Stomach (tissue), 8 donors: ENCODE measurements at regions not wholly inside any gene's neighbourhood (a gene's known extent, or its start where the extent isn't known, plus 50 kb on each side); places are given as distances from the start of the nearest gene placed in this dataset.

Source experiments
- DNase-seq, 2 donors: peaks; one replicate each; pipeline versions ENCODE4 v3.0.0 to v3.0.0-alpha.2; 2013 to 2019
- H3K27ac ChIP-seq, 5 donors: fragments of 200-600 bp in 4 of 5; sonication (generic) in 4 of 5; one replicate each; pipeline ENCODE4 v1.5.1; 2013 to 2019; ENCODE audit warnings: mild to moderate bottlenecking in 1 of 5, moderate library complexity in 1 of 5
- H3K27me3 ChIP-seq, 3 donors: fragments of 200-600 bp; sonication (generic); one replicate each; pipeline ENCODE4 v1.5.1; 2017 to 2019; ENCODE audit warnings: mixed run types in 1 of 3
- H3K36me3 ChIP-seq, 4 donors: fragments of 200-600 bp; sonication (generic); 1 replicate in 3 of 4; 2 replicates in 1 of 4; pipeline ENCODE4 v1.5.1; 2016 to 2019
- H3K4me1 ChIP-seq, 4 donors: fragments of 200-600 bp; sonication (generic); one replicate each; pipeline ENCODE4 v1.5.1; 2016 to 2019
- H3K4me3 ChIP-seq, 4 donors: fragments of 200-600 bp; sonication (generic) in 3 of 4; one replicate each; pipeline ENCODE4 v1.5.1; 2016 to 2019; ENCODE audit warnings: mild to moderate bottlenecking in 1 of 4
- H3K9me3 ChIP-seq, 4 donors: fragments of 200-600 bp; sonication (generic); one replicate each; pipeline ENCODE4 v1.5.1; 2016 to 2019
- EP300 ChIP-seq: sonication (generic); formaldehyde crosslinking; IDR thresholded peaks from one replicate; pipeline ENCODE4 v1.6.1; 2017; ENCODE audit warnings: antibody characterized with exemption
- POLR2A ChIP-seq, 4 donors: fragments of 450-650 bp; IDR thresholded peaks; one replicate each; pipeline ENCODE4 v1.6.1; 2016; ENCODE audit warnings: antibody characterized with exemption in 4 of 4, control low read depth in 2 of 4, mild to moderate bottlenecking in 1 of 4, moderate library complexity in 1 of 4
- POLR2AphosphoS5 ChIP-seq, 3 donors: sonication (generic); formaldehyde crosslinking; IDR thresholded peaks; one replicate each; pipeline ENCODE4 v1.6.1; 2016; ENCODE audit warnings: antibody characterized with exemption in 3 of 3
- WGBS, 5 donors: extraction: QIAGEN DNeasy Blood & Tissue Kit in 3 of 5; methylation state at CpG; one replicate each; pipeline versions ENCODE4 v1.1.5 to v1.1.7; 2013 to 2018; 5-methylcytosine and 5-hydroxymethylcytosine counted together
- intact Hi-C: fragments of 100-400 bp; cut with DNase I; formaldehyde crosslinking; loops from one replicate; pipeline ENCODE4 v1.15.1; 2023; ENCODE audit warnings: low total_unique reads
- TF ChIP-seq, protein P1 (sequence below), 7 experiments: fragments of 450-650 bp in 4 of 7; fragments of 200-600 bp in 3 of 7; sonication (generic) in 3 of 7; IDR thresholded peaks; one replicate each; pipeline ENCODE4 v1.5.1; 2016 to 2019; ENCODE audit warnings: antibody characterized with exemption in 7 of 7, control low read depth in 2 of 7, mild to moderate bottlenecking in 1 of 7
- donor health status: healthy with polysubstance abuse.
- donor health status: Bipolar disorder and iron deficiency.
- donor health status: healthy.

DNA sequence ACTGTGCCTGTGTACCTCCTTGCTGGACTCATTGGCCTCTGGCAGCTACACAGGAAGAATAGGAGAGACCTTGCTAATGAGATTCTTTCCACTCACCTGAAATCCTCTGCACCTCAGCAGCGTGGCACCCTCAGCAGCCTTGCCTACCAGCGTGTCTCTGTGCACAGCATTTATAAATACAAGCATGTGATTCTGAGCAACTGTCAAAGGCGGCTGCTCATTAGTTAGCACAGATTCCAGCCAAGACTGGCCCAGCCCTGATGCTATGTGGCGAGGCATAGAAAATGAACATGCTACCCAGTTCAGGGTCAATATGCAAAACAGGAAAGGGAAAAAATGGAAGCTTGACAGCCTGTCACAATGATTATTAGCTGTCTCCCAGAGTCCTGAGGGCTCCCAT, 298.0 kb downstream of the C4orf33 start:
- no peaks in the 10 kb centered on the region for H3K27me3 ChIP-seq
- H3K9me3 ChIP-seq, result peaks cover 0 to 4% (median 0%) of the 10 kb centered on the region in 4 donors
- TF ChIP-seq POLR2AphosphoS5 (IDR thresholded peaks at IDR 0.05) (no peak), EP300 (no peak), POLR2A (IDR thresholded peaks at IDR 0.05) (no peak)
- TF ChIP-seq, protein P1, sequence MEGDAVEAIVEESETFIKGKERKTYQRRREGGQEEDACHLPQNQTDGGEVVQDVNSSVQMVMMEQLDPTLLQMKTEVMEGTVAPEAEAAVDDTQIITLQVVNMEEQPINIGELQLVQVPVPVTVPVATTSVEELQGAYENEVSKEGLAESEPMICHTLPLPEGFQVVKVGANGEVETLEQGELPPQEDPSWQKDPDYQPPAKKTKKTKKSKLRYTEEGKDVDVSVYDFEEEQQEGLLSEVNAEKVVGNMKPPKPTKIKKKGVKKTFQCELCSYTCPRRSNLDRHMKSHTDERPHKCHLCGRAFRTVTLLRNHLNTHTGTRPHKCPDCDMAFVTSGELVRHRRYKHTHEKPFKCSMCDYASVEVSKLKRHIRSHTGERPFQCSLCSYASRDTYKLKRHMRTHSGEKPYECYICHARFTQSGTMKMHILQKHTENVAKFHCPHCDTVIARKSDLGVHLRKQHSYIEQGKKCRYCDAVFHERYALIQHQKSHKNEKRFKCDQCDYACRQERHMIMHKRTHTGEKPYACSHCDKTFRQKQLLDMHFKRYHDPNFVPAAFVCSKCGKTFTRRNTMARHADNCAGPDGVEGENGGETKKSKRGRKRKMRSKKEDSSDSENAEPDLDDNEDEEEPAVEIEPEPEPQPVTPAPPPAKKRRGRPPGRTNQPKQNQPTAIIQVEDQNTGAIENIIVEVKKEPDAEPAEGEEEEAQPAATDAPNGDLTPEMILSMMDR (IDR thresholded peaks at IDR 0.05), result no peak
- DNase-seq, result no peak
- intact Hi-C loops, result no loop called here
- H3K4me1 ChIP-seq, result no peaks in the 10 kb centered on the region
- H3K4me3 ChIP-seq, result no peak overlapping the region
- no peak overlapping the region for H3K27ac ChIP-seq
- 78 to 91% (median 85%) methylated on average over 4 of the region's 4 CpGs for WGBS, 5 donors
- H3K36me3 ChIP-seq, result no peaks in the 10 kb centered on the region

DNA sequence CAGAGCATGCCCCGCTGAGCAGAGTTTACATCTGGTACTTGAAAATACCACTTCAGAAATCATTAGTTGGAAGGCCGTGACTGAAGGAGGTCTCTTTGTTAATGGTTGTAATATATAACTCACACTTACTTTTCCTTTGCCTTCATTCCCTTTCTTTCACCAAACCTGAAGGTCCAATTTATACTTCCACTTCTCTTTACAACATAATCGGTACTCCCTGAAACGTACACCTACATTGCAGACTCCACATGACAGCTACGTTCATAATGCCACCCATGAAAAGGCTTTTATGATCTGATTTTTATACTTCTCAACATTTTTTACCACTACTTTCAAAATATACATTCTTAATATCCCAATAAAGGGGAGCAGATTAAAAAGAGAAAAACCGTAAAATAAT, 298.7 kb downstream of the C4orf33 start:
- no peaks in the 10 kb centered on the region for H3K36me3 ChIP-seq
- H3K4me1 ChIP-seq, result no peaks in the 10 kb centered on the region
- no peak overlapping the region for H3K27ac ChIP-seq
- intact Hi-C loops, result no loop called here
- DNase-seq, result no peak
- WGBS, 5 donors, result 80 to 86% (median 83%) methylated on average over 6 of the region's 6 CpGs
- H3K27me3 ChIP-seq, result no peaks in the 10 kb centered on the region
- no peak overlapping the region for H3K4me3 ChIP-seq
- H3K9me3 ChIP-seq, result peaks cover 0 to 6% (median 5%) of the 10 kb centered on the region in 4 donors
- TF ChIP-seq, protein P1 (IDR thresholded peaks at IDR 0.05), result no peak
- no peak for TF ChIP-seq POLR2AphosphoS5 (IDR thresholded peaks at IDR 0.05)
- TF ChIP-seq POLR2A (IDR thresholded peaks at IDR 0.05), result no peak
- no peak for TF ChIP-seq EP300

DNA sequence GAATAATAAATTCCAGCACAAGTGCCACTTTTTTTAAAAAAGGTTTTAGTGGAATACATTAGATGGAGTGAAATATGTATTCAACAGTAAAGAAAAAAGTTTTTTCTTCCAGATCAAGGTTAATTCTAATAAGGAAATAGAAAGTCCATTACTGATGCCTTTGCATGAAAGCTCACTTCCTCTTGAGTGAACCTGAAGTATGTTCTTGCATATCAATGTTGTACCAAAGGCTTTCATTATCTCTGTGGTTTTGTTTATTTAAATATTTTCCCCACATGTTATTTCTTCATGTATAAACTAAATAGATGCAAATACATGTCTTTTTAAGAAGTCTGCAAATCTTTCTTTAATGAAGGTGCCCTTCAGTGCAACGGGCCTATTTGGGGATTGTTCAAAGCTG, 307.9 kb downstream of the C4orf33 start:
- Histone ChIP-seq H3K4me1 (no peaks in the 10 kb centered on the region), H3K4me3 (no peak overlapping the region), H3K27me3 (no peaks in the 10 kb centered on the region), H3K9me3 (peaks cover 0 to 15% (median 4%) of the 10 kb centered on the region in 4 donors), H3K36me3 (no peaks in the 10 kb centered on the region), H3K27ac (no peak overlapping the region)
- TF ChIP-seq POLR2A (IDR thresholded peaks at IDR 0.05), result no peak
- no peak for TF ChIP-seq POLR2AphosphoS5 (IDR thresholded peaks at IDR 0.05)
- TF ChIP-seq, protein P1 (IDR thresholded peaks at IDR 0.05), result no peak
- no peak for TF ChIP-seq EP300
- WGBS, 5 donors, result 72 to 89% (median 87%) methylated on average over 1 of the region's 1 CpG
- intact Hi-C loops, result no loop called here
- DNase-seq, result no peak

DNA sequence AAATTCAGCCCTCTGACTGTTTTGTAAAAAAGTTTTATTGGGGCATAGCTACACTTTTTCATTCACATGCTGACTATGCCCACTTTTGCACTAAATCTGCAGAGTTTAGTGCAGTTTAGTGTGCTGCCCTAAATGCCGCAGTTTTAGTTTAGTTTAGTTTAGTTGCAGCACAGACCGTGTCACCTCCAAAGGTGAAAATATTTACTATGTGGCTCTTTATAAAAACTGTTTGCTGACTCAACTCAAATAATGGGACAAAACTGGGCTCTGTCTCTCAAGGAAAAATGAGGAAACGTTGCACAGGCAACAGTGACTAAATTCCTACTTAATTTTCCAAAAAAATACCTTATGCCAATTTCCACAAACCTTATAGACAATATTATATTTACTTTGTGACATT, 314.2 kb downstream of the C4orf33 start:
- no peak overlapping the region for H3K4me3 ChIP-seq
- TF ChIP-seq, protein P1 (IDR thresholded peaks at IDR 0.05), result no peak
- H3K27ac ChIP-seq, result no peak overlapping the region
- H3K36me3 ChIP-seq, result no peaks in the 10 kb centered on the region
- no peaks in the 10 kb centered on the region for H3K27me3 ChIP-seq
- no peaks in the 10 kb centered on the region for H3K4me1 ChIP-seq
- intact Hi-C loops, result no loop called here
- no peaks in the 10 kb centered on the region for H3K9me3 ChIP-seq
- no peak for DNase-seq
- 49 to 67% (median 50%) methylated on average over 3 of the region's 3 CpGs for WGBS, 5 donors
